GM21576 (cell line): ENCODE measurements at regions not wholly inside any gene's neighbourhood (a gene's known extent, or its start where the extent isn't known, plus 50 kb on each side); places are given as distances from the start of the nearest gene placed in this dataset.
"Not testable (repeated sequence)": the region's sequence is repeated elsewhere in the genome, so short reads cannot be mapped to it uniquely, and the experiment has no call there.

Experiments
- ATAC-seq: cut with Tn5 transposase; IDR thresholded peaks from one replicate; pipeline ENCODE4 v1.9.1; 2021; ENCODE audit warnings: mild to moderate bottlenecking, moderate library complexity; ENCODE audit not compliant: unreplicated experiment

DNA sequence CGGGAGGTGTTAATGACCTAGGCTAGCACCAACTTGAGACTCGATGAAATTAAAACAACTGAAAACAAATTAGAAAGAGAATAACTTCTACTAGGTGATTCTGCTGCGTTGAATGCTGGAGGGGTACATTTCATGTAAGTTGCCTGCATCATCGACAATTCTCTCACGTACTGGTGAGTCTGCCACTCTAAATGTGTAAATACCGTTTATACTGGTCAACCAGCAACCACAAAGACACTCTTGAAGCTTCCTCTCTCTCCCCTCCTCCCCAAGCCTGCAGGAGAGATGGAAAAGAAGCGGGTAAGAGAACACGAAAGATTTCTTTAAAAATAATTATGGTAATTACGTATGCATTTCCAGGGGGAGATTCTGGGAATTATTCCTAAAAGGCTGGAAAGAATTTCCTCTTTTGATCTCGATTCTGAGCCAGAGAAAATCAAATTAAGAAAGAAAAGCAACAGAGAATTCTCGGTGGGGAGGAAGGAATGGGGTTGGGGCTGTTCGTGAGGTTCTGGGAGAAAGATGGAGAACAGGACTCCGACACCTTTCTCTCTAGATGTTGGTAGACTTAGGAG is 68.6 kb upstream of the MRTFB start:
- ATAC-seq: no peak

DNA sequence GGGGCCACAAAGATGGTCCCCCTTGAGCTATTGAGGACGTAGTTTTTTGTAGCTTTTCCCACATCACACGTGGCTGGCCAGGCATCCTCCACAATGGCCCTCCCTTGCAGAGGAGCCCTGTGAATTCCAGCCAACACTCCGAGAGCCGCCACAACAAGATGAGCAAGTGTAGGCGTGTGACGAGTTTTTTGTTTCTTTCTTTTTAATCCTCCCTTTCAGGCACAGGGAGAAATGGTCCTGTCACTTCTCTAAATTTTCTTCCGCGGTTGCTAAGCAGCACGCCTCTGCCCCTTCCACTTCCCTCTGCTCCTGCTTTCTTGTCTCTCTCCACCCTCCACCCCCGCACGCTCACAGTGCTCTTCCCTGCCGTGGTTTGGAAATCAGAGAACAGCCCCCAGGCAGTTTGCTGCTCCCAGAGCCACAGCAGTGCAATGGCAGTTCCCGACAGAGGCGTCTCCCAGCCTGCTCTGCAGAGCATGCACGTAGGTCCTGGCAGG is 68.0 kb upstream of the MRTFB start:
- ATAC-seq: no peak

DNA sequence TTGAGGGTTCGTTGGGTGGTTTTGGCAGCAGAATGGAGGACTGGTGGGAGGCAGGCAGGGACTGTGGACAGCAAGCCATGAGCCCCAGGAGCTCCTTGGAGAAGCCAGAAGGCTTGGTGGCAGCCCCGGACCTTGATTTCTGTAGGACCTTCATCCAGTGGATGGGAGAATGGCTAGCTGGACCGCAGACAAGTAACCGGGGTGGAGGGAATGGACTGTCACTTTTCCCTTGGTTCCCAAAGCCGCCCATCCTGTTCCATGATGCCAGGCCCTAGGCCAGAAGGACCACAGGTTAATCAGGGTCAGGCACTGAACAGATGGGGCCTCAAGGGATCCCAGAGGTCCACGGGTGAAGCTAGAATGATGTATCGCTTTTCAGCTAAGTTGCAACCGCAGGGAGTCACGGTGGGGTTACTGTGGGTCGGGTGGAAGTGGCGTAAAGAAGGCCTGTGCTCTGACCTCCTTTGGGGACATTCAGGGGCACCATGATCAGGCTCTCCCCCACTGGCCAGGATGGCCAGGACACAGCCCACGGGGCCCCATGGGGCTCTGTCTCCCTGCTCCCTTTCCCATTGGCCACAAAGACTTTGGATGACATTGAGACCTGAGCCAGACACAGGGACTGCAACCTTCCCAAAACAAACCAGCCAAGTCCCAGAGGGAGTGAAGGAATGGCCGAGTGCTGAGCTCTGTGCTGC is 66.9 kb upstream of the MRTFB start:
- ATAC-seq: no peak

DNA sequence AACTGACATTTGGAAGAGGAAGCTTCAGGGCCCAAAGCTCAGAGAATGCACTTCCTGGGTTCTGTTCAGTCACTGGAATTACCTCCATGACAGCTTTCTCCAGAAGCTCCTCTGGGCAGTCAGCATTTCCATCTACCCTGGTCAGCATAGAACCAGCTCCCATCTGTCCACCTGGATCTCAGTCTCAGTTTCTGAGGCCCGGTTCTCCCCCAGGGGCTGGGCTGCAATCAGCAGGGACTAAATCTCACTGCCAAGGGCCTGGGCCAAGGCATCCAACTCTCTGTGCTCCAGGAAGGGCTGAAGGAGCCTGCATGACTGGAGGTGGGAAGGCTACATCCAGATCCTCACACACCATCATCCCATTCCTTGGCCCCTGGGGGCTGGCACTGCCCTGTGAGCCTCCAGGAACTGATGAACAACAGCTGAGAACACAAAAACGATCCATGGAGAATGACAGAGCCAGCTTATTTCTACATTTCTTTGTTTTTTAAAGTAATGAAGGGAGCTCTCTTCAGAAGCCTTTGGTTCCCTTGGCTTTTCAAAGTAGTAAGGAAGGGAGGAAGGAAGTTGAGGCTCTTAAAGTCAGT is 66.3 kb upstream of the MRTFB start:
- no peak for ATAC-seq

DNA sequence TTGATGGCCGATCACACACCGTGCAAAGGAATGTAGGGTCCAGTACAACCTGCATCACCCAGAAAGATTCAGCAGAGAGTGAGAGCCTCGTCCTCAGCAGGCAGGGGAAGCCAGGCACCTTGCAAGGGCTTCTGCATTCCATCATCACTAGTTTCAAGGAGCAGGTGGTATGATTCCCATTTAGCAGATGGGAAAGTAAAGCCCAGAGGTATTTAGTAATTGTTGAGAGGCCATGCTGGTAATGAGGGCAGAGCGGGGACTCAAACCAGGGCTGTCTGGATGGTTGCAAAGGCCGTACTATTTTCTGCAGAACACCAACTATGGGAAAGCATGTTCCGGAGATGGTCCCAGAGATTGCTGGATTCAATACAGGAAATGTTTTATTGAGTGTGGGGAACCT is 65.8 kb upstream of the MRTFB start:
- ATAC-seq: no peak

DNA sequence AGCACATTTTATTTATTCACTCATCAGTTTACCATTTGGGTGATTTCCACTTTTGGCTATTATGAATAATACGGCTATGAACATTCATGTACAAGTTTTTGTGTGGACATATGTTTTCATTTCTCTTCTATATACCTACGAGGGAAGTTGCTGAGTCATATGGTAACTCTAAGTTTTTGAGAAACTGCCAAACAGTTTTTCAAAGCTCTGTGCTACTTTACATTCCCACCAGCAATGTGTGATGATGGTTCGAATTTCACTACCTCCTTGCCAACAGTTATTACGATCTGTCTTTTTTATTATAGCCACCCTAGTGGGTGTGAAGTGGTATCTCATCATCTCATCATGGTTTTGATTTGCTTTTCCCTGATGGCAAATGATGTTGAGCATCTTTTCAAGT is 63.7 kb upstream of the MRTFB start:
- peak; percentile 79 for ATAC-seq

DNA sequence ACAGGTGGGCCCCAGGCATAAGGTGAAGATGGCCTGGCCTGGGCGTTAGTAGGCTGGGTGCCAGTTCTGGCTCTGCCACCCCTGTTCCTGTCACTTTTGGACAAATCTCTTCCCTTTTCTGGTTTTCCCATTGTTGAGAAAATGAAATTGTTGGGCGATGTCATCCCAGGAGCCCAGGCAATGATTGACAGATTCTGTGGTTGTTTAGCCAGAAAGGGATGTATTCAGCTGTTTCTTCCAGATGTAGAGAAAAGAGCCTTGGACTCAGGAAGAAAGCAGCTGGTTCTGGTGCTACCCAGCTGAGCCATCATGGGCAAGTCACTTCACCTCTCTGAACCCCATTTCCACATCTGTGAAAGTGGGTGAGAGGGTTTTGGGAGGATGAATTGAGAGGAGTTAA is 60.1 kb upstream of the MRTFB start:
- ATAC-seq: no peak

DNA sequence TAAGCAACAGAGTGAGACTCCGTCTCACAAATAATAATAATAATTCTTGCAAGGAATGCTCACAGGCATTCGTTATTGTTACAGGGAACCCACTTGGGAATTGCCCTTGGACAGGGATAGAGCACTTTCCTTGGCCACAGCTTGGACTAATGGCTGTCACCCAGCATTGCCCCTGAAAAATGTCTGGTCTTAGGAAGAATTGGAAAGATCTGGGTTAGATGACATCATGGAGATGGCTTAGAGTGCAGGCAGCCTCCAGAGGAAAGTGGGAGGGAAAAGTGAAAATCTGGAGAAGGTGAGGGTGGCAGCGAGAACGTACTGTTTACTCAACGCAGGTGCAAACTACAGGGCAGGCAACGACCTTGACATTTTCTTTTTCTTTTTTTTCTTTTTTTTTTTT is 59.3 kb upstream of the MRTFB start:
- ATAC-seq: no peak

DNA sequence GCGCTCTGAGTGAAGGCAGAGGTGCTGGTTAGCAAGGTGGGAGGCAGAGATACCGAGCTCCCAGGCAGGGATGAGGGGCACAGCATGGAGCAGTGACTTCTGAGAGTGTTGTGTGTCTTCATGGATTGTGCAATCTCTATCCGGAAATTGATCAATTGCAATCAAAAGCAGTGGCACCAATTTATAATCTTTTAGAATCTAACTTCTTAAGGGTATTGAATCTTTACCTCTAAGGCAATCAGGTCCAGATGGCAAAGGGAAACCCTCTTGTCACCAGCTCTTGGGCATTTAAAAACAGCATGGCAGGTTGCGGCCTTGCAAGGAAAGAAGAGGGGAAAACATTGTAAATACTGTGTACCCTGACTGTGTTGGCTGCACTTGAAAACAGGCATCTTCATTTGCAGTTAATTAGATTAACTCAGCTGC is 58.0 kb upstream of the MRTFB start:
- ATAC-seq: no peak

DNA sequence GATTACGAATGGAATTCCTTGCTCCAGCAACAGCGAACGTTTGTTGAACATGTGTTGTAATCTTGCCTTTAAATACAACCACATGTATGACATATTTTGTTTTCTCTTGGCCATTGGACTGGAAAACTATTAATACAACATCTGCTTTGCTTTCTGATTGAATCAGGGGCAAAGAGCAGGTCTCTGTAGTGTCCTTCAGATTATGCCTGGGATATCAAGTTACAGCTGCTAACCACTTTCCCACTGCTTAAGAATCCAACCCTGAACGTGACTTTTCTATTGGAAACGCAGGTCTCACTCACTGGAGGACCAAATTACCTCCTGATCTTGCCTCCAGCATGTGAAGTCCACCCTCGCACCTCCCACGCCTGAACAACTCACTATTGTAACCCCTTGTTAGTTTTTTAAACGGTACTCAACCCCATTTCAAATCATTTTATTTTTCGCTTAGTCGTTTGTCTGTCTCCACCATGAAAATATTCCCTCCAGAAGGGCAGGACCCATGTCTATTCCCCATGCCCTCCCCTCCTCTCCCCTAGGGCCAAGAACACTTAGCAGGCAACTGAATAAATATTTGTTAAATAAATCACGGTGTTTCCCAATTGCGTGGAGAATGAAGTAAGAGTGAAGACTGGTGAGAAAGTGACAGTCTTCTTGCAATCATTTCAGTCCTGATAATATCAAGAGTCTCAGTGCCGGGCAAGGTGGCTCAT is 57.4 kb upstream of the MRTFB start:
- ATAC-seq: no peak

DNA sequence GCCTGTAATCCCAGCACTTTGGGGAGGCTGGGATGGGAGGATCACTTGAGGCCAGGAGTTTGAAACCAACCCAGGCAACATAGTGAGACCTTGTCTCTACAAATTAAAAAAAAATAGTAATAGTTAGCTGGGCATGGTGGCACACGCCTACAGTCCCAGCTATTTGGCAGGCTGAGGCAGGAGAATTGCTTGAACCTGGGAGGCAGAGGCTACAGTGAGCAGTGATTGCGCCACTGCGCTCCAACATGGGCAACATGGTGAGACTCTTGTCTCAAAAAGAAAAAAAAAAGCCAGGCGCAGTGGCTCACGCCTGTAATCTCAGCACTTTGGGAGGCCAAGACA is 56.9 kb upstream of the MRTFB start:
- ATAC-seq: no peak

DNA sequence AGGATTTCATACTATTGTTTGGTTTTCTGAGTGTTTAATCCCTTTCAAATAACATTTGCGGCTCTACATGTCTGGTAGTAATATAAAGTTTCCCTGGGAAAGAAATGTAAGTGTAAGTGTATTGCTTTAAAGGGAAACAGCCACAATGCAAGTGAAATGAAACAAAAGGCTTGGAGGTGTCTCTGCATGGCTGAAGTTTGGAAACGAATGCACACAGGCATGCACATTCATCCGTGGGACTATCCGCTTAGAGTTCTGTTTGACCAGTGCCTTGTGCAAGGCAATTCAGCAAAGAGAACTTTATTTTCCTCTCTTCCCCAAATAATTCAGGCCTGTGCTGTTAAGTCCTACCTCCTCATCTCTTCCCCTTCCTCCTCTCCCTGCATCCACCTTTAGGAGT is 56.1 kb upstream of the MRTFB start:
- no peak for ATAC-seq

DNA sequence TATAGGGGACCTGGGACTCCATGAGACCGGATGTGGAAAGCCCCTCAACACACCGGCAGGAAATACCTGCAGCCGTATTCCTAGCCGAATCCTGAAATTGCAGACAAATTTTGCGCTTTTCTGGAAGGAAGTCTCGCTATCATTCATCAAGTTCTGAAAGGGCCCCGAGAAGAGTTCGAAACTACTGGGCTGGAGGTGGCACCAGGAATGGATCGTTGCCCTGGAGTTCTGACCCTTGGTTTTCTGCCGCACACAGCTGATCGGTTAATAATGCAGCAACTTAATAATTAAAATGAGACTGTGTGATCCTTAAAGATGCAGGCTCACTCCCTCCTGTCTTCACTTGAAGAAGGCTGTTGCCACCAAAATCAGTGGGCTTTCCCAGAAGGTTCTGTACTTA is 55.7 kb upstream of the MRTFB start:
- no peak for ATAC-seq

DNA sequence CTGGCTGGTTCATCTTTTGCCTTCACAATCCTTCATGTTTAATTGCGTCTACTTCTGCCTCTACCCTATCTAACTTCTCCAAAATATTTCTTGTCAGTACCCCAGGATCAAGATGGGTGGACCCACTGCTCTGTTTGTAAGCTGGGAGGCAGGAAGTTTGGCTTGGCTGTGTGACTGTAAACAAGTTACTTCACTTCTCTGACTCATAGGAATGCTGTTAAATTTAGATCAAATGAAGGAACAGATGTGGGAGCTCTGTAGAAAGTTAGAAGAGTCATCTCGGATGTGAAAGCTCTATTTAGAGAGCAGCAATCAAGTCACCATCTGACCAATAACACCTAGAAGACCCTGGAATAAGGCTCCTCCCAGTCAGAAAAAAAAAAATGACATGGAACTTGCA is 55.2 kb upstream of the MRTFB start:
- ATAC-seq: no peak

DNA sequence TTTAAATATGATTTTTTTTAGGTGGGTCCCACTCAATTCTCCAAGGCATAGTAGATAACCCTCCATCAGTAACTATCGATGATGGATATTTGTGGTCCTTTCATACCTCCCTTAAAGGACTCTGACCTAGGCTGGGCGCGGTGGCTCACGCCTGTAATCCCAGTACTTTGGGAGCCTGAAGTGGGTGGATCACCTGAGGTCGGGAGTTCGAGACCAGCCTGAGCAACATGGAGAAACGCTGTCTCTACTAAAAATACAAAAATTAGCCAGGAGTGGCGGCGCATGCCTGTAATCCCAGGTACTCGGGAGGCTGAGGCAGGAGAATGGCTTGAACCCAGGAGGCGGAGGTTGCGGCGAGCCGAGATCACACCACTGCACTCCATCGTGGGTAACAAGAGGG is 54.8 kb upstream of the MRTFB start:
- not testable (repeated sequence) for ATAC-seq

DNA sequence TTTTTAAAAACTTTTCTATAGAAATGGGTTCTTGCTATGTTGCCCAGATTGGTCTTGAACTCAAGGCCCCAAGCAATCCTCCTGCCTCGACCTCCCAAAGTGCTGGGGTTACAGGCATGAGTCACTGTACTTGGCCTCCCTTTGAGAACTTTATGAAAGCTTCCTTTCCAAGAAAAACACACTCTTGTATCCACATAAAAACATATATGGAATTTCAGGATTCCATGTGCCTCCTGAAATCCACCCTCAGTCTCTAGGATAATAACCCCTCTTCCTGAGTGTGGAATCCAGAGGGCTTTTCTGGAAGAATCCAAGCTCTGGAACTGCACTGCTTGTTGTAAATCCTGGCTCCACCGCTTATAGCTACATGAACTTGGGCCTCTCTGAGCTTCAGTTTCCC is 53.2 kb upstream of the MRTFB start:
- no peak for ATAC-seq

DNA sequence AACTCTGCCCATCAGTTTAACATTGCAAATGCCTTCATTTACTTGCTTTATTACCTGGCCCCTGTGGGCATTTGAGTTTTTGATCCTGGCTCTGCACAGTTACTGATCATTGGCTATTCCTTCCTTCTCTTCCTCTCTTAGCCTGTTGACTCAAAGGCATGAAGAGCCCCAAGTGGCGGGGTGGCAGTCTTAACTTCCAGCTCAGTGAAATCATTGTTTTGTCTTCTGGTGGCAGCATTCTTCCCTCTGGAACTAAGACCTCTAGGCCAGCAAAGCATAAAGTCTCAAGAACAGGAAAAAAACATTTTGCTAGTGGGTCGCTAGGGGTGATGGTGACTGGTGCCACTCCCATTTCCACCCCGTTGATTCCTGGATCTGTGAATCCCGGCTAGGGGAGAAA is 52.3 kb upstream of the MRTFB start:
- no peak for ATAC-seq

DNA sequence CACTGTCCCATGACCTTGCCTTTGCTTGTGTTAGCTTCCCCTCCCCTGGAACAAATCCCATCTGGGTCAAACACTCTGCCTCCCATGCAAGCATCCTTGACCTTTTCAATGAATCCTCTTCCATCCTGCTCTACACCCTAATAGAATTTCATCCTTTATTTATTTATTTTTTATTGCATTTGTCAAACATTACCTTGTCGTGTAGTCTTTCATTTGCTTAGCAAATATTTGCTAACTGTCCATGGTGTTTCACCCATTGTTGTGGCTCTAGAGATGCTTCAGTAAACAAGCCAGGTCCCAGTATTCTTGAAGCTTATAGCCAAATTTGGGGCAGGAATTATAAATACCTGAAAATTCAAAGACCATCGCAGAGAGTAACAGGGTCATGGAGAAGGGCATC is 51.0 kb upstream of the MRTFB start:
- no peak for ATAC-seq
